ENCODE measurements at regions not wholly inside any gene's neighbourhood (a gene's known extent, or its start where the extent isn't known, plus 50 kb on each side); places are given as distances from the start of the nearest gene placed in this dataset.

DNA sequence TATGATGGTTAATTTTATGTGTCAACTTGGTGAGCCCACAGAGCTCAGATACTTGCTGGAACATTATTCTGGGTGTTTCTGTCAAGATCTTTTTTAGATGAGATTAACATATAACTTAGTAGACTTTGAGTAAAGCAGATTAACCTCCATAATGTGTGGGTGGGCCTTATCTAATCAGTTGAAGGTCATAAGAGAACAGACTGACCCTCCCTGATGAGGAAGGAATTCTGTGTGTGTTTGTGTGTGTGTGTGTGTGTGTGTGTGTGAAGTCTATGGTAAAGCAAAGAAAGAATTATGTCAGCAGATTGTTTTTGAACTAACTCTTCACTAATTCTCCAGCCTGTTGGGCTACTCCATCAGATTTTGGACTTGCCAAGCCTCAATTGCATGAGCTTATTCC lies 232.2 kb upstream of the MEX3C start (continued):
- TF ChIP-seq, protein P1, sequence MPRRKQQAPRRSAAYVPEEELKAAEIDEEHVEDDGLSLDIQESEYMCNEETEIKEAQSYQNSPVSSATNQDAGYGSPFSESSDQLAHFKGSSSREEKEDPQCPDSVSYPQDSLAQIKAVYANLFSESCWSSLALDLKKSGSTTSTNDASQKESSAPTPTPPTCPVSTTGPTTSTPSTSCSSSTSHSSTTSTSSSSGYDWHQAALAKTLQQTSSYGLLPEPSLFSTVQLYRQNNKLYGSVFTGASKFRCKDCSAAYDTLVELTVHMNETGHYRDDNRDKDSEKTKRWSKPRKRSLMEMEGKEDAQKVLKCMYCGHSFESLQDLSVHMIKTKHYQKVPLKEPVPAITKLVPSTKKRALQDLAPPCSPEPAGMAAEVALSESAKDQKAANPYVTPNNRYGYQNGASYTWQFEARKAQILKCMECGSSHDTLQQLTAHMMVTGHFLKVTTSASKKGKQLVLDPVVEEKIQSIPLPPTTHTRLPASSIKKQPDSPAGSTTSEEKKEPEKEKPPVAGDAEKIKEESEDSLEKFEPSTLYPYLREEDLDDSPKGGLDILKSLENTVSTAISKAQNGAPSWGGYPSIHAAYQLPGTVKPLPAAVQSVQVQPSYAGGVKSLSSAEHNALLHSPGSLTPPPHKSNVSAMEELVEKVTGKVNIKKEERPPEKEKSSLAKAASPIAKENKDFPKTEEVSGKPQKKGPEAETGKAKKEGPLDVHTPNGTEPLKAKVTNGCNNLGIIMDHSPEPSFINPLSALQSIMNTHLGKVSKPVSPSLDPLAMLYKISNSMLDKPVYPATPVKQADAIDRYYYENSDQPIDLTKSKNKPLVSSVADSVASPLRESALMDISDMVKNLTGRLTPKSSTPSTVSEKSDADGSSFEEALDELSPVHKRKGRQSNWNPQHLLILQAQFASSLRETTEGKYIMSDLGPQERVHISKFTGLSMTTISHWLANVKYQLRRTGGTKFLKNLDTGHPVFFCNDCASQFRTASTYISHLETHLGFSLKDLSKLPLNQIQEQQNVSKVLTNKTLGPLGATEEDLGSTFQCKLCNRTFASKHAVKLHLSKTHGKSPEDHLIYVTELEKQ (CRISPR knock-in tag; IDR thresholded peaks at IDR 0.05): no peak
- TF ChIP-seq ZNF77 (CRISPR knock-in tag; IDR thresholded peaks at IDR 0.05): no peak
- TF ChIP-seq MEF2D (tag; conservative IDR thresholded peaks at IDR 0.05; ENCODE audit: low read depth): no peak
- TF ChIP-seq RBM25 (IDR thresholded peaks at IDR 0.05; ENCODE audit: low read depth, low read length, severe bottlenecking): peak; percentile 43
- TF ChIP-seq HIVEP1 (CRISPR knock-in tag; IDR thresholded peaks at IDR 0.05): no peak
- TF ChIP-seq, protein P2, sequence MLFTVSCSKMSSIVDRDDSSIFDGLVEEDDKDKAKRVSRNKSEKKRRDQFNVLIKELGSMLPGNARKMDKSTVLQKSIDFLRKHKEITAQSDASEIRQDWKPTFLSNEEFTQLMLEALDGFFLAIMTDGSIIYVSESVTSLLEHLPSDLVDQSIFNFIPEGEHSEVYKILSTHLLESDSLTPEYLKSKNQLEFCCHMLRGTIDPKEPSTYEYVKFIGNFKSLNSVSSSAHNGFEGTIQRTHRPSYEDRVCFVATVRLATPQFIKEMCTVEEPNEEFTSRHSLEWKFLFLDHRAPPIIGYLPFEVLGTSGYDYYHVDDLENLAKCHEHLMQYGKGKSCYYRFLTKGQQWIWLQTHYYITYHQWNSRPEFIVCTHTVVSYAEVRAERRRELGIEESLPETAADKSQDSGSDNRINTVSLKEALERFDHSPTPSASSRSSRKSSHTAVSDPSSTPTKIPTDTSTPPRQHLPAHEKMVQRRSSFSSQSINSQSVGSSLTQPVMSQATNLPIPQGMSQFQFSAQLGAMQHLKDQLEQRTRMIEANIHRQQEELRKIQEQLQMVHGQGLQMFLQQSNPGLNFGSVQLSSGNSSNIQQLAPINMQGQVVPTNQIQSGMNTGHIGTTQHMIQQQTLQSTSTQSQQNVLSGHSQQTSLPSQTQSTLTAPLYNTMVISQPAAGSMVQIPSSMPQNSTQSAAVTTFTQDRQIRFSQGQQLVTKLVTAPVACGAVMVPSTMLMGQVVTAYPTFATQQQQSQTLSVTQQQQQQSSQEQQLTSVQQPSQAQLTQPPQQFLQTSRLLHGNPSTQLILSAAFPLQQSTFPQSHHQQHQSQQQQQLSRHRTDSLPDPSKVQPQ (CRISPR knock-in tag; IDR thresholded peaks at IDR 0.05; ENCODE audit: borderline replicate concordance): no peak
- TF ChIP-seq, protein P3, sequence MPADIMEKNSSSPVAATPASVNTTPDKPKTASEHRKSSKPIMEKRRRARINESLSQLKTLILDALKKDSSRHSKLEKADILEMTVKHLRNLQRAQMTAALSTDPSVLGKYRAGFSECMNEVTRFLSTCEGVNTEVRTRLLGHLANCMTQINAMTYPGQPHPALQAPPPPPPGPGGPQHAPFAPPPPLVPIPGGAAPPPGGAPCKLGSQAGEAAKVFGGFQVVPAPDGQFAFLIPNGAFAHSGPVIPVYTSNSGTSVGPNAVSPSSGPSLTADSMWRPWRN (IDR thresholded peaks at IDR 0.05; ENCODE audit: low read depth): no peak

Measured in K562 (cell line).